VCaP (cell line): ENCODE measurements at regions not wholly inside any gene's neighbourhood (a gene's known extent, or its start where the extent isn't known, plus 50 kb on each side); places are given as distances from the start of the nearest gene placed in this dataset.

Experiments
- H3K27ac ChIP-seq: fragments of 450-650 bp; 2 replicates; pipeline ENCODE4 v1.5.1; 2017
- CTCF ChIP-seq: fragments of 450-650 bp; conservative IDR thresholded peaks from 2 replicates; pipeline ENCODE4 v1.5.1; 2017; ENCODE audit warnings: mild to moderate bottlenecking, moderate library complexity

- no peak overlapping the region for H3K27ac ChIP-seq
- TF ChIP-seq CTCF: no peak
Observed at GRCh38 chr3:106245400-106245799, 376.6 kb upstream of the CBLB start.

- H3K27ac ChIP-seq: no peak overlapping the region
- no peak for TF ChIP-seq CTCF
Observed at GRCh38 chr3:106247902-106248684, 379.3 kb upstream of the CBLB start.

- no peak for TF ChIP-seq CTCF
- H3K27ac ChIP-seq: no peak overlapping the region
Observed at GRCh38 chr3:106249159-106249558, 380.3 kb upstream of the CBLB start.

GRCh38 chr3:106249981-106250380, 381.2 kb upstream of the CBLB start:
- no peak overlapping the region for H3K27ac ChIP-seq
- TF ChIP-seq CTCF: no peak

- TF ChIP-seq CTCF: no peak
- H3K27ac ChIP-seq: no peak overlapping the region
Observed at GRCh38 chr3:106251160-106251892, 382.5 kb upstream of the CBLB start.

- no peak overlapping the region for H3K27ac ChIP-seq
- TF ChIP-seq CTCF: no peak
Observed at GRCh38 chr3:106255870-106256248, 387.0 kb upstream of the CBLB start.

GRCh38 chr3:106256249-106256957, 387.6 kb upstream of the CBLB start:
- TF ChIP-seq CTCF: no peak
- H3K27ac ChIP-seq: no peak overlapping the region
